ENCODE measurements at regions not wholly inside any gene's neighbourhood (a gene's known extent, or its start where the extent isn't known, plus 50 kb on each side); places are given as distances from the start of the nearest gene placed in this dataset.

DNA sequence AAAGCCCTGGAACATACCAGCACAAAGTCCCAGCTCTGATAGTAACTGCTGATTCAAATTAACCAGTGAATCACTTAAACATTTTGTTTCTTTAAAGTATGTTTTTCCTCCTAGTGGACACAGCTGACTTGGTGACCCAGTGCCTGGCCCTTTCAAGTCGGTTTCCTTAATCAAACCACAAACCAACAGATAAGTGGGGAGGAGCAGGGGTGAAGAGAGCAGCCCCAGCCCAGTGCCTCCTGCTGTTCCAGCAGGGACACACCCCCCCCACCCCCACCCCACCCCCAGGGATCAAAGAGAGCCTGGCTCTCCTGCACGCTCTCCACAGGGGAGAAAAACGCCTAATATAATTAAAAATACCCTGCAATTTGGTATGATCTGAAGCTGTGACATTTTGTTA is 55.4 kb upstream of the TBXT start:
- TF ChIP-seq TAF1 (conservative IDR thresholded peaks at IDR 0.05) (no peak), YY1 (IDR thresholded peaks at IDR 0.05) (no peak)
- TF ChIP-seq, protein P1, sequence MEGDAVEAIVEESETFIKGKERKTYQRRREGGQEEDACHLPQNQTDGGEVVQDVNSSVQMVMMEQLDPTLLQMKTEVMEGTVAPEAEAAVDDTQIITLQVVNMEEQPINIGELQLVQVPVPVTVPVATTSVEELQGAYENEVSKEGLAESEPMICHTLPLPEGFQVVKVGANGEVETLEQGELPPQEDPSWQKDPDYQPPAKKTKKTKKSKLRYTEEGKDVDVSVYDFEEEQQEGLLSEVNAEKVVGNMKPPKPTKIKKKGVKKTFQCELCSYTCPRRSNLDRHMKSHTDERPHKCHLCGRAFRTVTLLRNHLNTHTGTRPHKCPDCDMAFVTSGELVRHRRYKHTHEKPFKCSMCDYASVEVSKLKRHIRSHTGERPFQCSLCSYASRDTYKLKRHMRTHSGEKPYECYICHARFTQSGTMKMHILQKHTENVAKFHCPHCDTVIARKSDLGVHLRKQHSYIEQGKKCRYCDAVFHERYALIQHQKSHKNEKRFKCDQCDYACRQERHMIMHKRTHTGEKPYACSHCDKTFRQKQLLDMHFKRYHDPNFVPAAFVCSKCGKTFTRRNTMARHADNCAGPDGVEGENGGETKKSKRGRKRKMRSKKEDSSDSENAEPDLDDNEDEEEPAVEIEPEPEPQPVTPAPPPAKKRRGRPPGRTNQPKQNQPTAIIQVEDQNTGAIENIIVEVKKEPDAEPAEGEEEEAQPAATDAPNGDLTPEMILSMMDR (IDR thresholded peaks at IDR 0.05; ENCODE audit: low read depth, low read length, missing input control), result no peak
- Histone ChIP-seq H3K4me3 (ENCODE audit: low read depth in 1 of 3, low read length in 3 of 3) (no peak overlapping the region), H3K27me3 (ENCODE audit: control insufficient read depth in 4 of 4, insufficient read depth in 4 of 4, low read length in 3 of 4) (peaks cover 0 to 8% (median 0%) of the 10 kb centered on the region in 4 donors), H3K9me3 (ENCODE audit: control insufficient read depth in 4 of 4, low read length in 3 of 4) (no peaks in the 10 kb centered on the region), H3K4me1 (ENCODE audit: control insufficient read depth in 4 of 4, insufficient read depth in 4 of 4, low read length in 3 of 4) (no peaks in the 10 kb centered on the region), H3K36me3 (ENCODE audit: control insufficient read depth in 4 of 4, insufficient read depth in 3 of 4, low read depth in 1 of 4, low read length in 3 of 4) (no peaks in the 10 kb centered on the region), H3K27ac (ENCODE audit: low read depth in 1 of 2, low read length in 2 of 2) (no peak overlapping the region), H3K9ac (ENCODE audit: low read depth in 1 of 2, low read length in 2 of 2) (no peak overlapping the region)
- DNase-seq (ENCODE audit: low spot score), result no peak
- WGBS, result 27% methylated on average over 3 of the region's 3 CpGs

GRCh38 chr6:166222631-166223030 is 55.0 kb upstream of the TBXT start:
- WGBS, result 71% methylated on average over 9 of the region's 9 CpGs
- DNase-seq (ENCODE audit: low spot score), result no peak
- Histone ChIP-seq H3K27me3 (ENCODE audit: control insufficient read depth in 4 of 4, insufficient read depth in 4 of 4, low read length in 3 of 4) (peaks cover 0 to 8% (median 0%) of the 10 kb centered on the region in 4 donors), H3K27ac (ENCODE audit: low read depth in 1 of 2, low read length in 2 of 2) (no peak overlapping the region), H3K9me3 (ENCODE audit: control insufficient read depth in 4 of 4, low read length in 3 of 4) (no peaks in the 10 kb centered on the region), H3K4me1 (ENCODE audit: control insufficient read depth in 4 of 4, insufficient read depth in 4 of 4, low read length in 3 of 4) (no peaks in the 10 kb centered on the region), H3K9ac (ENCODE audit: low read depth in 1 of 2, low read length in 2 of 2) (no peak overlapping the region), H3K36me3 (ENCODE audit: control insufficient read depth in 4 of 4, insufficient read depth in 3 of 4, low read depth in 1 of 4, low read length in 3 of 4) (no peaks in the 10 kb centered on the region), H3K4me3 (ENCODE audit: low read depth in 1 of 3, low read length in 3 of 3) (no peak overlapping the region)
- TF ChIP-seq, protein P2, sequence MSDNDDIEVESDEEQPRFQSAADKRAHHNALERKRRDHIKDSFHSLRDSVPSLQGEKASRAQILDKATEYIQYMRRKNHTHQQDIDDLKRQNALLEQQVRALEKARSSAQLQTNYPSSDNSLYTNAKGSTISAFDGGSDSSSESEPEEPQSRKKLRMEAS (IDR thresholded peaks at IDR 0.05), result no peak
- TF ChIP-seq NR2F2 (IDR thresholded peaks at IDR 0.05) (no peak), YY1 (IDR thresholded peaks at IDR 0.05) (no peak), FOXA1 (IDR thresholded peaks at IDR 0.05) (no peak), HNF4A (conservative IDR thresholded peaks at IDR 0.05) (no peak), EGR1 (IDR thresholded peaks at IDR 0.05; ENCODE audit: low read depth in 2 of 2) (no peak), GABPA (IDR thresholded peaks at IDR 0.05 in 1 of 2, conservative IDR thresholded peaks at IDR 0.05 in 1 of 2) (no peak), FOXA2 (IDR thresholded peaks at IDR 0.05) (no peak), ATF3 (IDR thresholded peaks at IDR 0.05) (no peak), TAF1 (conservative IDR thresholded peaks at IDR 0.05) (no peak), JUND (IDR thresholded peaks at IDR 0.05) (no peak), ZBTB33 (IDR thresholded peaks at IDR 0.05) (no peak), RXRA (IDR thresholded peaks at IDR 0.05) (no peak)
- TF ChIP-seq, protein P3, sequence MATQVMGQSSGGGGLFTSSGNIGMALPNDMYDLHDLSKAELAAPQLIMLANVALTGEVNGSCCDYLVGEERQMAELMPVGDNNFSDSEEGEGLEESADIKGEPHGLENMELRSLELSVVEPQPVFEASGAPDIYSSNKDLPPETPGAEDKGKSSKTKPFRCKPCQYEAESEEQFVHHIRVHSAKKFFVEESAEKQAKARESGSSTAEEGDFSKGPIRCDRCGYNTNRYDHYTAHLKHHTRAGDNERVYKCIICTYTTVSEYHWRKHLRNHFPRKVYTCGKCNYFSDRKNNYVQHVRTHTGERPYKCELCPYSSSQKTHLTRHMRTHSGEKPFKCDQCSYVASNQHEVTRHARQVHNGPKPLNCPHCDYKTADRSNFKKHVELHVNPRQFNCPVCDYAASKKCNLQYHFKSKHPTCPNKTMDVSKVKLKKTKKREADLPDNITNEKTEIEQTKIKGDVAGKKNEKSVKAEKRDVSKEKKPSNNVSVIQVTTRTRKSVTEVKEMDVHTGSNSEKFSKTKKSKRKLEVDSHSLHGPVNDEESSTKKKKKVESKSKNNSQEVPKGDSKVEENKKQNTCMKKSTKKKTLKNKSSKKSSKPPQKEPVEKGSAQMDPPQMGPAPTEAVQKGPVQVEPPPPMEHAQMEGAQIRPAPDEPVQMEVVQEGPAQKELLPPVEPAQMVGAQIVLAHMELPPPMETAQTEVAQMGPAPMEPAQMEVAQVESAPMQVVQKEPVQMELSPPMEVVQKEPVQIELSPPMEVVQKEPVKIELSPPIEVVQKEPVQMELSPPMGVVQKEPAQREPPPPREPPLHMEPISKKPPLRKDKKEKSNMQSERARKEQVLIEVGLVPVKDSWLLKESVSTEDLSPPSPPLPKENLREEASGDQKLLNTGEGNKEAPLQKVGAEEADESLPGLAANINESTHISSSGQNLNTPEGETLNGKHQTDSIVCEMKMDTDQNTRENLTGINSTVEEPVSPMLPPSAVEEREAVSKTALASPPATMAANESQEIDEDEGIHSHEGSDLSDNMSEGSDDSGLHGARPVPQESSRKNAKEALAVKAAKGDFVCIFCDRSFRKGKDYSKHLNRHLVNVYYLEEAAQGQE (IDR thresholded peaks at IDR 0.05), result no peak
